ENCODE measurements at regions not wholly inside any gene's neighbourhood (a gene's known extent, or its start where the extent isn't known, plus 50 kb on each side); places are given as distances from the start of the nearest gene placed in this dataset.

DNA sequence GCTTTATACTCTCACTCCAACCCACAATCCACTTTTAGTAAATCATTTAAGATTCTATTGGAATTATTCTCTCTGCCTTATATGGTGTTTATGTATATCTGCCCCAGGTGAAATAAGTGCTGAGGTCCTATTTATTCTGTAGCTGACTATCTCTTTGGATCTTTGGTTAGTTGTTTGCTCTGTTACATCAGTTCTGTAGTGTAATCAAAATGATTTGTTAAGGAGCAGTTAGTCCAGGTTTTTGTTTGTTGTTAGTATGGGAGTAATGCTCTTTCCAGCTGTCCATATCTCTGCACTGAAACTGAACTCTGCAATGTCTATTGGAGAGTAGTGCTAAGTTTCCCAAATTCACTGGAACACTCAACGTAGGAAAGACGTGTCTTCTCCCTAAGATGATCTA lies 615.8 kb downstream of the SNAPC1 start:
- no peaks in the 10 kb centered on the region for H3K27me3 ChIP-seq (ENCODE audit: insufficient read depth, low read length)
- no peaks in the 10 kb centered on the region for H3K36me3 ChIP-seq (ENCODE audit: control insufficient read depth in 1 of 2, insufficient read depth in 2 of 2, low read length in 2 of 2)
- H3K9me3 ChIP-seq (ENCODE audit: insufficient read depth, low read depth, low read length) = no peaks in the 10 kb centered on the region
- no peaks in the 10 kb centered on the region for H3K4me1 ChIP-seq (ENCODE audit: control insufficient read depth in 1 of 2, insufficient read depth in 2 of 2, low read length in 2 of 2)
- no peak overlapping the region for H3K4ac ChIP-seq (ENCODE audit: low read depth, low read length)
- no peak overlapping the region for H2AFZ ChIP-seq (ENCODE audit: insufficient read depth, low read length, poor library complexity)
- no peak overlapping the region for H3K14ac ChIP-seq (ENCODE audit: low read length)
- no peak overlapping the region for H2BK120ac ChIP-seq (ENCODE audit: insufficient read depth, low read length, poor library complexity)
- DNase-seq = no peak
- no peak overlapping the region for H3K4me2 ChIP-seq (ENCODE audit: low read length)
- H4K12ac ChIP-seq (ENCODE audit: low read depth, low read length) = no peak overlapping the region
- no peak overlapping the region for H2AK5ac ChIP-seq (ENCODE audit: low read length)
- H3K4me3 ChIP-seq (ENCODE audit: low read depth, low read length) = no peak overlapping the region
- no peak overlapping the region for H3K27ac ChIP-seq (ENCODE audit: low read depth, low read length)
- no peak overlapping the region for H2BK5ac ChIP-seq (ENCODE audit: low read depth, low read length, poor library complexity)
- no peak overlapping the region for H3K18ac ChIP-seq (ENCODE audit: low read length)
- H3K79me2 ChIP-seq (ENCODE audit: control insufficient read depth, insufficient read depth, low read length, poor library complexity) = no peaks in the 10 kb centered on the region
- WGBS (ENCODE audit: extremely low coverage, insufficient coverage, insufficient read length) = no CpG with 5 or more reads among the region's 2 CpGs
- no peak overlapping the region for H3K23ac ChIP-seq (ENCODE audit: low read length)
- no peak overlapping the region for H3K9ac ChIP-seq (ENCODE audit: low read length)
- H2BK12ac ChIP-seq (ENCODE audit: low read length) = no peak overlapping the region
- no peak overlapping the region for H4K8ac ChIP-seq (ENCODE audit: low read depth, low read length)
- no peak overlapping the region for H4K91ac ChIP-seq (ENCODE audit: low read depth, low read length)
- no peaks in the 10 kb centered on the region for H3K79me1 ChIP-seq (ENCODE audit: low read length)

- Histone ChIP-seq H3K27me3 (ENCODE audit: insufficient read depth, low read length) (no peaks in the 10 kb centered on the region), H2BK12ac (ENCODE audit: low read length) (no peak overlapping the region), H3K79me2 (ENCODE audit: control insufficient read depth, insufficient read depth, low read length, poor library complexity) (no peaks in the 10 kb centered on the region), H4K12ac (ENCODE audit: low read depth, low read length) (no peak overlapping the region), H2BK5ac (ENCODE audit: low read depth, low read length, poor library complexity) (no peak overlapping the region), H3K4me3 (ENCODE audit: low read depth, low read length) (no peak overlapping the region), H3K9me3 (ENCODE audit: insufficient read depth, low read depth, low read length) (no peaks in the 10 kb centered on the region), H3K79me1 (ENCODE audit: low read length) (no peaks in the 10 kb centered on the region), H4K8ac (ENCODE audit: low read depth, low read length) (no peak overlapping the region), H2AFZ (ENCODE audit: insufficient read depth, low read length, poor library complexity) (no peak overlapping the region), H3K18ac (ENCODE audit: low read length) (no peak overlapping the region), H3K4me2 (ENCODE audit: low read length) (no peak overlapping the region), H3K4ac (ENCODE audit: low read depth, low read length) (no peak overlapping the region), H3K27ac (ENCODE audit: low read depth, low read length) (no peak overlapping the region), H3K36me3 (ENCODE audit: control insufficient read depth in 1 of 2, insufficient read depth in 2 of 2, low read length in 2 of 2) (no peaks in the 10 kb centered on the region), H3K9ac (ENCODE audit: low read length) (no peak overlapping the region), H2BK120ac (ENCODE audit: insufficient read depth, low read length, poor library complexity) (no peak overlapping the region), H3K14ac (ENCODE audit: low read length) (no peak overlapping the region), H3K23ac (ENCODE audit: low read length) (no peak overlapping the region), H2AK5ac (ENCODE audit: low read length) (no peak overlapping the region), H3K4me1 (ENCODE audit: control insufficient read depth in 1 of 2, insufficient read depth in 2 of 2, low read length in 2 of 2) (no peaks in the 10 kb centered on the region), H4K91ac (ENCODE audit: low read depth, low read length) (no peak overlapping the region)
- WGBS (ENCODE audit: extremely low coverage, insufficient coverage, insufficient read length) = no CpG with 5 or more reads among the region's 8 CpGs
- no peak for DNase-seq
These were observed 619.3 kb downstream of the SNAPC1 start for GRCh38 chr14:62381311-62382070.

- Histone ChIP-seq H3K4me3 (ENCODE audit: low read depth, low read length) (no peak overlapping the region), H3K9ac (ENCODE audit: low read length) (no peak overlapping the region), H3K4ac (ENCODE audit: low read depth, low read length) (no peak overlapping the region), H3K18ac (ENCODE audit: low read length) (no peak overlapping the region), H3K79me2 (ENCODE audit: control insufficient read depth, insufficient read depth, low read length, poor library complexity) (no peaks in the 10 kb centered on the region), H3K4me1 (ENCODE audit: control insufficient read depth in 1 of 2, insufficient read depth in 2 of 2, low read length in 2 of 2) (no peaks in the 10 kb centered on the region), H4K91ac (ENCODE audit: low read depth, low read length) (no peak overlapping the region), H2BK5ac (ENCODE audit: low read depth, low read length, poor library complexity) (no peak overlapping the region), H3K79me1 (ENCODE audit: low read length) (no peaks in the 10 kb centered on the region), H3K27me3 (ENCODE audit: insufficient read depth, low read length) (no peaks in the 10 kb centered on the region), H3K14ac (ENCODE audit: low read length) (no peak overlapping the region), H2BK12ac (ENCODE audit: low read length) (no peak overlapping the region), H3K36me3 (ENCODE audit: control insufficient read depth in 1 of 2, insufficient read depth in 2 of 2, low read length in 2 of 2) (no peaks in the 10 kb centered on the region), H2AFZ (ENCODE audit: insufficient read depth, low read length, poor library complexity) (no peak overlapping the region), H3K4me2 (ENCODE audit: low read length) (no peak overlapping the region), H3K9me3 (ENCODE audit: insufficient read depth, low read depth, low read length) (peaks cover 2% of the 10 kb centered on the region), H2AK5ac (ENCODE audit: low read length) (no peak overlapping the region), H3K23ac (ENCODE audit: low read length) (no peak overlapping the region), H4K8ac (ENCODE audit: low read depth, low read length) (no peak overlapping the region), H4K12ac (ENCODE audit: low read depth, low read length) (no peak overlapping the region), H3K27ac (ENCODE audit: low read depth, low read length) (no peak overlapping the region), H2BK120ac (ENCODE audit: insufficient read depth, low read length, poor library complexity) (no peak overlapping the region)
- DNase-seq = no peak
- no CpG with 5 or more reads among the region's 4 CpGs for WGBS (ENCODE audit: extremely low coverage, insufficient coverage, insufficient read length)
These were observed 636.1 kb downstream of the KCNH5 start for GRCh38 chr14:62409169-62409568.

DNA sequence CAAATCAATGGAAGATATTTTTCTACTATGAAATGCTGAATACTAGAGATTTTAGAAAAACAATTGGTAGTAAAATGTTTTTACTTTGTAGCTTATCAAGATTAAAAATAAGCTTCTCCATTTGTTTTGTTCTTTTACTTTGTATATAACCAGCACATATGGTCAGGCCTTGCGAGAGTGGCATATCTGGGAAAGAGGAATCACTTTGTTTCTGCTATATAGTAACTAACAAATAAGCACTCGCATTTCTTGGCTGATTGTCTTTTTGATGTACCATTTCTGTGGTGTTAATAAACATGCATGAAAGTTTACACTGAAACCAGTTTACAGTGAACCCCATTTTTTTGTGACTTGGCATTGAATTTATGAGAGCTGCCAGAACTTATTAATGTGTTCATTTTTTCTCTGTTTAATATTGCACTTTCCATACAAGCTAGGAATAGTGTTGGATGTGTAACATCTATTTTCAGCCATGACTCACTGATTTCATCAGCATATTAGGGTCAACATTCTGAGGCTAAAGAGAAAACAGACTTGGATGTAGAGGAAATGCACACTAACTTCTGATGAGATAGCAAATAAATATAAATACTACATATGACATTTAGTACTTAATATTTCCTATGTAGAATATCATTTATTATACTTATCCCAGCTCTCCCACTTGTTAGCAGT lies 635.5 kb downstream of the KCNH5 start:
- Histone ChIP-seq H2BK12ac (ENCODE audit: low read length) (no peak overlapping the region), H4K8ac (ENCODE audit: low read depth, low read length) (no peak overlapping the region), H3K23ac (ENCODE audit: low read length) (no peak overlapping the region), H3K79me2 (ENCODE audit: control insufficient read depth, insufficient read depth, low read length, poor library complexity) (no peaks in the 10 kb centered on the region), H3K4me3 (ENCODE audit: low read depth, low read length) (no peak overlapping the region), H3K9me3 (ENCODE audit: insufficient read depth, low read depth, low read length) (no peaks in the 10 kb centered on the region), H3K18ac (ENCODE audit: low read length) (no peak overlapping the region), H3K14ac (ENCODE audit: low read length) (no peak overlapping the region), H3K4me2 (ENCODE audit: low read length) (no peak overlapping the region), H2AFZ (ENCODE audit: insufficient read depth, low read length, poor library complexity) (no peak overlapping the region), H2BK5ac (ENCODE audit: low read depth, low read length, poor library complexity) (no peak overlapping the region), H3K79me1 (ENCODE audit: low read length) (no peaks in the 10 kb centered on the region), H2BK120ac (ENCODE audit: insufficient read depth, low read length, poor library complexity) (no peak overlapping the region), H3K27me3 (ENCODE audit: insufficient read depth, low read length) (no peaks in the 10 kb centered on the region), H3K4ac (ENCODE audit: low read depth, low read length) (no peak overlapping the region), H3K36me3 (ENCODE audit: control insufficient read depth in 1 of 2, insufficient read depth in 2 of 2, low read length in 2 of 2) (no peaks in the 10 kb centered on the region), H3K27ac (ENCODE audit: low read depth, low read length) (no peak overlapping the region), H3K9ac (ENCODE audit: low read length) (no peak overlapping the region), H4K91ac (ENCODE audit: low read depth, low read length) (no peak overlapping the region), H4K12ac (ENCODE audit: low read depth, low read length) (no peak overlapping the region), H3K4me1 (ENCODE audit: control insufficient read depth in 1 of 2, insufficient read depth in 2 of 2, low read length in 2 of 2) (no peaks in the 10 kb centered on the region), H2AK5ac (ENCODE audit: low read length) (no peak overlapping the region)
- no peak for DNase-seq
- WGBS (ENCODE audit: extremely low coverage, insufficient coverage, insufficient read length) = no CpG with 5 or more reads among the region's 2 CpGs

All from trophoblast cell (in vitro differentiated cells and primary cell).